GM19438 (cell line): ENCODE measurements at regions not wholly inside any gene's neighbourhood (a gene's known extent, or its start where the extent isn't known, plus 50 kb on each side); places are given as distances from the start of the nearest gene placed in this dataset.
"Not testable (repeated sequence)": the region's sequence is repeated elsewhere in the genome, so short reads cannot be mapped to it uniquely, and the experiment has no call there.

Source experiments
- ATAC-seq: cut with Tn5 transposase; IDR thresholded peaks from one replicate; pipeline ENCODE4 v1.9.1; 2021; ENCODE audit warnings: low read depth; ENCODE audit not compliant: unreplicated experiment

- ATAC-seq = no peak
Observed at GRCh38 chr7:49564379-49564714, 209.1 kb upstream of the VWC2 start.

- no peak for ATAC-seq
Observed at GRCh38 chr7:49577576-49577975, 195.9 kb upstream of the VWC2 start.

- ATAC-seq = no peak
Observed at GRCh38 chr7:49579408-49579807, 194.0 kb upstream of the VWC2 start.

- no peak for ATAC-seq
Observed at GRCh38 chr7:49580000-49580399, 193.4 kb upstream of the VWC2 start.

- ATAC-seq = no peak
Observed at GRCh38 chr7:49580761-49581160, 192.7 kb upstream of the VWC2 start.

- ATAC-seq = no peak
Observed at GRCh38 chr7:49583440-49583839, 190.0 kb upstream of the VWC2 start.

GRCh38 chr7:49596701-49597491, 176.5 kb upstream of the VWC2 start:
- no peak for ATAC-seq

- no peak for ATAC-seq
Observed at GRCh38 chr7:49597805-49598204, 175.6 kb upstream of the VWC2 start.

GRCh38 chr7:49611951-49612350, 161.5 kb upstream of the VWC2 start:
- no peak for ATAC-seq

- ATAC-seq = no peak
Observed at GRCh38 chr7:49613759-49614158, 159.7 kb upstream of the VWC2 start.

GRCh38 chr7:49614974-49615373, 158.5 kb upstream of the VWC2 start:
- not testable (repeated sequence) for ATAC-seq

- no peak for ATAC-seq
Observed at GRCh38 chr7:49618028-49618427, 155.4 kb upstream of the VWC2 start.

GRCh38 chr7:49623943-49624342, 149.5 kb upstream of the VWC2 start:
- no peak for ATAC-seq

GRCh38 chr7:49624611-49625010, 148.8 kb upstream of the VWC2 start:
- no peak for ATAC-seq

GRCh38 chr7:49630513-49630912, 142.9 kb upstream of the VWC2 start:
- ATAC-seq = no peak

- no peak for ATAC-seq
Observed at GRCh38 chr7:49631071-49631815, 142.2 kb upstream of the VWC2 start.

GRCh38 chr7:49631960-49632359, 141.5 kb upstream of the VWC2 start:
- ATAC-seq = no peak

GRCh38 chr7:49635800-49636199, 137.6 kb upstream of the VWC2 start:
- no peak for ATAC-seq

- no peak for ATAC-seq
Observed at GRCh38 chr7:49636400-49636799, 137.0 kb upstream of the VWC2 start.

- no peak for ATAC-seq
Observed at GRCh38 chr7:49638166-49638565, 135.3 kb upstream of the VWC2 start.

GRCh38 chr7:49639068-49639593, 134.3 kb upstream of the VWC2 start:
- no peak for ATAC-seq

- ATAC-seq = no peak
Observed at GRCh38 chr7:49639808-49640207, 133.6 kb upstream of the VWC2 start.
